Stomach (tissue), 8 donors: ENCODE measurements at regions not wholly inside any gene's neighbourhood (a gene's known extent, or its start where the extent isn't known, plus 50 kb on each side); places are given as distances from the start of the nearest gene placed in this dataset.

Experiments used
- DNase-seq, 2 donors: peaks; one replicate each; pipeline versions ENCODE4 v3.0.0 to v3.0.0-alpha.2; 2013 to 2019
- H3K27ac ChIP-seq, 5 donors: fragments of 200-600 bp in 4 of 5; sonication (generic) in 4 of 5; one replicate each; pipeline ENCODE4 v1.5.1; 2013 to 2019; ENCODE audit warnings: mild to moderate bottlenecking in 1 of 5, moderate library complexity in 1 of 5
- H3K27me3 ChIP-seq, 3 donors: fragments of 200-600 bp; sonication (generic); one replicate each; pipeline ENCODE4 v1.5.1; 2017 to 2019; ENCODE audit warnings: mixed run types in 1 of 3
- H3K36me3 ChIP-seq, 4 donors: fragments of 200-600 bp; sonication (generic); 1 replicate in 3 of 4; 2 replicates in 1 of 4; pipeline ENCODE4 v1.5.1; 2016 to 2019
- H3K4me1 ChIP-seq, 4 donors: fragments of 200-600 bp; sonication (generic); one replicate each; pipeline ENCODE4 v1.5.1; 2016 to 2019
- H3K4me3 ChIP-seq, 4 donors: fragments of 200-600 bp; sonication (generic) in 3 of 4; one replicate each; pipeline ENCODE4 v1.5.1; 2016 to 2019; ENCODE audit warnings: mild to moderate bottlenecking in 1 of 4
- H3K9me3 ChIP-seq, 4 donors: fragments of 200-600 bp; sonication (generic); one replicate each; pipeline ENCODE4 v1.5.1; 2016 to 2019
- EP300 ChIP-seq: sonication (generic); formaldehyde crosslinking; IDR thresholded peaks from one replicate; pipeline ENCODE4 v1.6.1; 2017; ENCODE audit warnings: antibody characterized with exemption
- POLR2A ChIP-seq, 4 donors: fragments of 450-650 bp; IDR thresholded peaks; one replicate each; pipeline ENCODE4 v1.6.1; 2016; ENCODE audit warnings: antibody characterized with exemption in 4 of 4, control low read depth in 2 of 4, mild to moderate bottlenecking in 1 of 4, moderate library complexity in 1 of 4
- POLR2AphosphoS5 ChIP-seq, 3 donors: sonication (generic); formaldehyde crosslinking; IDR thresholded peaks; one replicate each; pipeline ENCODE4 v1.6.1; 2016; ENCODE audit warnings: antibody characterized with exemption in 3 of 3
- WGBS, 5 donors: extraction: QIAGEN DNeasy Blood & Tissue Kit in 3 of 5; methylation state at CpG; one replicate each; pipeline versions ENCODE4 v1.1.5 to v1.1.7; 2013 to 2018; 5-methylcytosine and 5-hydroxymethylcytosine counted together
- intact Hi-C: fragments of 100-400 bp; cut with DNase I; formaldehyde crosslinking; loops from one replicate; pipeline ENCODE4 v1.15.1; 2023; ENCODE audit warnings: low total_unique reads
- TF ChIP-seq, protein P1 (sequence below), 7 experiments: fragments of 450-650 bp in 4 of 7; fragments of 200-600 bp in 3 of 7; sonication (generic) in 3 of 7; IDR thresholded peaks; one replicate each; pipeline ENCODE4 v1.5.1; 2016 to 2019; ENCODE audit warnings: antibody characterized with exemption in 7 of 7, control low read depth in 2 of 7, mild to moderate bottlenecking in 1 of 7
- donor health status: healthy with polysubstance abuse.
- donor health status: Bipolar disorder and iron deficiency.
- donor health status: healthy.

DNA sequence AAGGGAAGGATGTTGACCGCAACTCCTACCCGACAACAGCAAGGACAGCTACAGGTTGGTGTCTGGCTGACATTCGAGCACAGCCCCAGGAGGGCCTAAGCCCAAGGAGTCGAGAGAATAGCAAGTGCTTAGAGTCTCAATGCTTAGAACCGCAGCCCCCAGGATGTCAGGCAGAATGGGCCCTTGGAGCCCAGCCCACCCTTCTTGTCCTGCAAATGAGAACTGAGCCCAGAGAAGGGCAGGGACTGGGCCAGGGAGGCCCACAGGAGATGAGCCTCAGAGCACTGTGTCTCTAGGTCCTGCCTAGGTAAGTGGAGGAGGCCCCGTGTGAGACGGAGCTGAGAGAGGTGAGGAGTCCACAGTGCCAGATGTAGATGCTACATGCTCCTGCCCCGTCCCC, 173.3 kb upstream of the ZMIZ1 start:
- H3K27ac ChIP-seq, result no peak overlapping the region
- intact Hi-C loops, result no loop called here
- 90 to 94% (median 92%) methylated on average over 8 of the region's 8 CpGs for WGBS, 5 donors
- H3K9me3 ChIP-seq, result no peaks in the 10 kb centered on the region
- no peaks in the 10 kb centered on the region for H3K36me3 ChIP-seq
- no peak for DNase-seq
- H3K27me3 ChIP-seq, result no peaks in the 10 kb centered on the region
- TF ChIP-seq POLR2A (IDR thresholded peaks at IDR 0.05) (no peak), POLR2AphosphoS5 (IDR thresholded peaks at IDR 0.05) (no peak), EP300 (no peak)
- TF ChIP-seq, protein P1, sequence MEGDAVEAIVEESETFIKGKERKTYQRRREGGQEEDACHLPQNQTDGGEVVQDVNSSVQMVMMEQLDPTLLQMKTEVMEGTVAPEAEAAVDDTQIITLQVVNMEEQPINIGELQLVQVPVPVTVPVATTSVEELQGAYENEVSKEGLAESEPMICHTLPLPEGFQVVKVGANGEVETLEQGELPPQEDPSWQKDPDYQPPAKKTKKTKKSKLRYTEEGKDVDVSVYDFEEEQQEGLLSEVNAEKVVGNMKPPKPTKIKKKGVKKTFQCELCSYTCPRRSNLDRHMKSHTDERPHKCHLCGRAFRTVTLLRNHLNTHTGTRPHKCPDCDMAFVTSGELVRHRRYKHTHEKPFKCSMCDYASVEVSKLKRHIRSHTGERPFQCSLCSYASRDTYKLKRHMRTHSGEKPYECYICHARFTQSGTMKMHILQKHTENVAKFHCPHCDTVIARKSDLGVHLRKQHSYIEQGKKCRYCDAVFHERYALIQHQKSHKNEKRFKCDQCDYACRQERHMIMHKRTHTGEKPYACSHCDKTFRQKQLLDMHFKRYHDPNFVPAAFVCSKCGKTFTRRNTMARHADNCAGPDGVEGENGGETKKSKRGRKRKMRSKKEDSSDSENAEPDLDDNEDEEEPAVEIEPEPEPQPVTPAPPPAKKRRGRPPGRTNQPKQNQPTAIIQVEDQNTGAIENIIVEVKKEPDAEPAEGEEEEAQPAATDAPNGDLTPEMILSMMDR (IDR thresholded peaks at IDR 0.05), result no peak
- H3K4me1 ChIP-seq, result no peaks in the 10 kb centered on the region
- H3K4me3 ChIP-seq, result no peak overlapping the region

DNA sequence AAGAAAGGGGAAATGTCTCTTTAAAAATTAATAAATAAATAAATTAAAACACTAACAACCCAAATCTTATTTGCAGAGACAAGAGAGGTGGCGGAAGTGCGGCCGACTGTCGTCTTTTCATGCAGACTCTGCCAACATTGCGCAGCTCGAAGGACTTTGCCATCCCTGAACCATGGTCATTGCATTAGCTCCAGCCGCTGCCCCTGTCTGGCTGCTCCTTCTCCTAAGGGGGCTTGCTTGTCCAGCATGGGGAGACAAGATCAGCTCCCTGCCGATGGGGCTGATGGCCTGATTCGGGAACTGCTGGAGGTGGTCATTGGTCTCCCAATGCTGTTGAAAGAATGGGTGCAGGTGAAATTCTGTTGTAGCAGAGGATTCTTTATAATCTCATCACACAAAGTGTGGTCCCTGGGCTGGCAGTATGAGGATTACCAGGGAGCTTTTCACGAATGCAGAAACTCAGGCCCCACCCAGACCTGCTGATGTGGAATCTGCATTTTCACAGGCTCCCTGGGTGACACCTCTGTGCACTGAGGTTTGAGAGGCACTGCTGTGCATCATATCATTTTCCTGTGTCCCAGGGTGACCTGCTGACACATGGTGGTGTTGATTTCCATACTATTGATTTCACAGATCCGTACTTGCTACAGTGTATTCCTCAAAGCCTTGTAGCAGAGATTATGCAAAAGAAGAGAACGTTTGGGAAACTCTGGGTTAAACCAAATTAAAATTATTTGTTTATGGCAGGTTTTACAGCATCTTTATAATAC, 172.4 kb upstream of the ZMIZ1 start:
- H3K27me3 ChIP-seq, result no peaks in the 10 kb centered on the region
- DNase-seq, result peak in 1 of 2 donors; percentile 34
- H3K4me3 ChIP-seq, result no peak overlapping the region
- intact Hi-C loops, result no loop called here
- 61 to 79% (median 66%) methylated on average over 10 to 12 of the region's 12 CpGs for WGBS, 5 donors
- no peaks in the 10 kb centered on the region for H3K4me1 ChIP-seq
- TF ChIP-seq, protein P1 (IDR thresholded peaks at IDR 0.05), result no peak
- TF ChIP-seq EP300 (no peak), POLR2AphosphoS5 (IDR thresholded peaks at IDR 0.05) (no peak), POLR2A (IDR thresholded peaks at IDR 0.05) (no peak)
- H3K9me3 ChIP-seq, result no peaks in the 10 kb centered on the region
- no peak overlapping the region for H3K27ac ChIP-seq
- no peaks in the 10 kb centered on the region for H3K36me3 ChIP-seq

DNA sequence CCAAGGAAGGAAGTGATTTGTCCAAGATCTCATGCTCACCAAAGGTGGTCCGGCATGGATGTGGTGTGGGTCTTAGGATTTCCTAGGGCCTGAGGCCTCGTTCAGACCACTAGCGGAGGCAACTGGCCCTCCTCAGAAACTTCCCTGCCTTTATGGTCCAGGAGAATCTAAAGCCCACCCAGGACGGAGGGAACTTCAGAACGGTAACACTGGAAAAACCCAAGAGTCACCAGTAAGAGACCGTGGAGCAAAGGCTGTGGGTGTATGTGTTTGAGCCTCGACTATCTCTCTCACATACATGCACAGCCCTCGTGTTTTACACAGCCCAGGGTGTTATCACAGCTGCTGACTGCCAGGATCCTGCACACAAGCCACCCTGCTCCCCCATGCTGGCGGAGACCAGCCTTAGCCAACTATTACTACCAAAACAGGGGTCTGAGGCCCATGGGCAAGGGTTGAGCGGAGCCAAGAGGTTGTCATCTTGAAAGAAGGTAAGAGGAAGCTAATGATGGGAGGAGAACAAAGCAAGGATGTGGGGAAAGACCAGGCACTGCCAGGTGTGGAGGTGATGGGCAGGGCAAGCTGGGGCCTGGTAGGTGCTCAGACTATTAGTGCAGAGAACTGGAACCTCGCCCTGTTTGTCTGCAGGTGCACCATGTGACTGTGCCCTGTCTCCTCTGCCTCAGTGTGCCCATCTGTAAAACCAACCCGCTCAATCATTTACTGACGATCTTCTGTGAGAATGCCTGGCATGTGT, 170.2 kb upstream of the ZMIZ1 start:
- no peak for DNase-seq
- intact Hi-C loops, result no loop called here
- H3K9me3 ChIP-seq, result no peaks in the 10 kb centered on the region
- no peaks in the 10 kb centered on the region for H3K27me3 ChIP-seq
- H3K27ac ChIP-seq, result no peak overlapping the region
- no peak for TF ChIP-seq EP300
- TF ChIP-seq POLR2A (IDR thresholded peaks at IDR 0.05), result no peak
- TF ChIP-seq POLR2AphosphoS5 (IDR thresholded peaks at IDR 0.05), result no peak
- TF ChIP-seq, protein P1 (IDR thresholded peaks at IDR 0.05), result no peak
- H3K4me1 ChIP-seq, result no peaks in the 10 kb centered on the region
- H3K4me3 ChIP-seq, result no peak overlapping the region
- no peaks in the 10 kb centered on the region for H3K36me3 ChIP-seq
- 89 to 94% (median 91%) methylated on average over 13 of the region's 13 CpGs for WGBS, 5 donors

DNA sequence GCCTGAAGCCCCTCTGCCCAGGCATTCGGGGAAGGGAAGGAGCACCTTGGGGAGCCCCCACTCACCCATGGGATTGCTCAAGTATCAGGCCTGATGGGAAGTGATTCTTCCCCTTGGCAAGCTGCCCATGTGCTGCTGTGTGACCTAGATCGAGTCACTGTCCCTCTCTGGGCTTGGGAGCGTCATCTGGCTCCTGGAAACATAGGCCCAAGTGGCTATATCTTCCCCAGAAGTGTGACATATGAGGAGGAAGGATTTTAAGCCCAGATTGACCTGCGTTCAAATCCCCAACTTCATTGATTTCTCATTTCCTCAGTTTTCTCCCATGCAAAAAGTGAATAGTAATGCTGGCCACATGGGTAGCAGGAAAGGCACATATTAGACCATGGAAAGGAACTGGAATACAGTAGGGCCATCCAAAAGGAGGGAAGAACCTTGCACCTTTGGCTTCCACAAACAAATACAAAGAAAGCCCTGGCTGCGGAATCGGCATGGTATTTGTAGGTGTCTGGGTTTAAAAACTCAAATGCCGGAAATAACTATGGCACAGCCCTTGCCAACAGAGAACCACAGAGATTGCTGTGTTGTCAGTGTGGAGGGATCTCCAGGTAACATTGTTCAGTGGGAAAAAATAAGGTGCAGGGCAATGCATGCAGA, 169.5 kb upstream of the ZMIZ1 start:
- Histone ChIP-seq H3K9me3 (no peaks in the 10 kb centered on the region), H3K4me1 (no peaks in the 10 kb centered on the region), H3K27me3 (no peaks in the 10 kb centered on the region), H3K27ac (peak overlapping the region in 1 of 5 donors; percentile 31), H3K36me3 (no peaks in the 10 kb centered on the region), H3K4me3 (no peak overlapping the region)
- no peak for DNase-seq
- TF ChIP-seq EP300 (no peak), POLR2AphosphoS5 (IDR thresholded peaks at IDR 0.05) (no peak), POLR2A (IDR thresholded peaks at IDR 0.05) (no peak)
- TF ChIP-seq, protein P1 (IDR thresholded peaks at IDR 0.05), result no peak
- intact Hi-C loops, result no loop called here
- 86 to 95% (median 94%) methylated on average over 7 of the region's 7 CpGs for WGBS, 5 donors
